Hematopoietic multipotent progenitor cell (in vitro differentiated cells): ENCODE measurements at regions not wholly inside any gene's neighbourhood (a gene's known extent, or its start where the extent isn't known, plus 50 kb on each side); places are given as distances from the start of the nearest gene placed in this dataset.
"Not testable (repeated sequence)": the region's sequence is repeated elsewhere in the genome, so short reads cannot be mapped to it uniquely, and the experiment has no call there.

Experiments used
- DNase-seq, 3 donors: peaks; one replicate each; pipeline ENCODE4 v3.0.0-alpha.2; 2011 to 2015; ENCODE audit warnings: low read depth in 2 of 3, low spot score in 2 of 3

- no peak for DNase-seq
These were observed 426.5 kb downstream of the CD83 start for GRCh38 chr6:14543971-14544585.

GRCh38 chr6:14544666-14545065 is 427.1 kb downstream of the CD83 start:
- no peak for DNase-seq

DNA sequence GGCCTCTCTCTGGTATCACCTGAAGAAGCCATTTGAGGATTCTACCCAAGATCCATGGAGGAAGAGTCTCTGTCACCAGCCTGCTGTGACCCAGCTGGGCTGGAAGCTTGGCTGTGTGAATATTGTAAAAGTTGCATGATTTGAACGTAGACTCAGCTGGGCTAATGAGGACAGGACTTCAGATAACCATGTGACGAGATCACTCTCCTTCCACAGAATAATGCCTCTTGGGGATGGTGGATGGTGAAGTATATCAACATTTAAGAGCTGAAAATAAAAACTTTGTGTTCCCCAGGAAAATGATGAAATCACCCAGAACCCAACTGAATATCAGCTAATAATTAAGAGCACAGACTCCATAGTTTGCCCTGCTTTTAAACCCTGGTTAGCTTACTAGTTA is 427.9 kb downstream of the CD83 start:
- DNase-seq, result no peak

DNA sequence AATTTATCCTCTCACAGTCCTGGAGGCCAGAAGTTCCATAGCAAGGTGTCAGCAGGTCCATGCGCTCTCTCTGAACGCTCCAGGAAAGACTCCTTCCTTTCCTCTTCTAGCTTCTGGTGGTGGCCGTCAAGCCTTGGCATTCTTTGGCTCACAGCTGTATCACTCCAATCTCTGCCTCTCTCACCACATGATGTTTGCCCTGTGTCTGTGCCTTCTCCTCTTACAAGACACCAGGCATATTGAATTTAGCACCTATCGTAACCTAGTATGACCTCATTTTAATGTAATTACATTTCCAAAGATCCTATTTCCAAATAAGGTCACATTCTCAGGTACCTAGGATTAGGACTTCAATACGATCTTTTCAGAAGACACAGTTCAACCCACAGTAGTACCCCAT is 428.5 kb downstream of the CD83 start:
- DNase-seq, result no peak

DNA sequence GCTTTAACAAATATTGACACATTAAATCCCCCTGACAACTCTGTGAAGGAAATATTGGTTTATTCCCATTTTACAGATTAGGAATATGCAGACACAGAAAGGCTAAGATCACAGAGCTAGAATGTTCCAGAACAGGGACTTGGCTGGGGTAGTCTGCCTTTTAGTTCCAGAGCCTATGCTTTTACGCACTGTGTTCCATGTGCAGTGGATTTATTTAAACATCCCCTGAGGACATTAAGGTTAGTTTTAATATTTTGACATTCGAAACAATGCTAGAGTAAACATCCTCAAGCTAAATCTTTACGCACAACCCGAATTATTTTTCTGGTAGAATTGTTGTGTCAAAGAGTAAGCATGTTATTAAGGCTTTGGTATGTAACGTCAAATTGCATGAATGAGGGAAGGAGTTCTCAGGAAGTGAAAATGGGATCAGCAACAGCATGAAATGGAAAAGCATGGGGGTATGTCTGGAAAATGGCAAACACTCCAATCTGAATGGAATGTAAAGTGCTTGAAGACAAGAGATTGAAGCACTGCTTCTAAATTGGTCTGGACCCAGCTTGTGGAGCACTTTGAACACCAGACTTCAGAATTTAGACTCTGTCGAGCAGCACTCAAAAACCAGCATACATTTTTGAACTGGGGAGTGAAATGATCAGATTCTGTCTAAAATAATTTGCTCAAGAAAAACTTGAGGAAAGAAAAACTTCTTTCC is 429.9 kb downstream of the CD83 start:
- DNase-seq, result no peak

GRCh38 chr6:14549304-14549770 is 431.8 kb downstream of the CD83 start:
- no peak for DNase-seq

DNA sequence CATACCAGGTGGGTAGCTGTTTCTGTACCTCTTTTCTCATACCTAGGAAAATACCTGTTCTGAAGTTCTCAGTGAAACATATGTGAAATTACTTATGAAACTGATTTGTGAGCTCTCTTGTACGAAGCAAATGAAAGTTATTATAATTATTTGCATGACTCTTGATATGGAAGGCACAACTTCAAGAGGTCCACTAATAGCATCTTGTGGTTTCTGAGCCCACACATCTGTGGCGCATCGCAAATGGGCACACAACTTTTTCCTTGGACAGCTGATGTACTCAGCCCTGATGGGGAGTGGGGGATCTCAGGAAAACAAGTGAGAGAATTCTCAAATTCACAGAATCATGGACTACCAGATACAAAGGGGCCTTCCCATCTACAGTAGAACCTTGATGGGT is 432.3 kb downstream of the CD83 start:
- DNase-seq, result no peak

DNA sequence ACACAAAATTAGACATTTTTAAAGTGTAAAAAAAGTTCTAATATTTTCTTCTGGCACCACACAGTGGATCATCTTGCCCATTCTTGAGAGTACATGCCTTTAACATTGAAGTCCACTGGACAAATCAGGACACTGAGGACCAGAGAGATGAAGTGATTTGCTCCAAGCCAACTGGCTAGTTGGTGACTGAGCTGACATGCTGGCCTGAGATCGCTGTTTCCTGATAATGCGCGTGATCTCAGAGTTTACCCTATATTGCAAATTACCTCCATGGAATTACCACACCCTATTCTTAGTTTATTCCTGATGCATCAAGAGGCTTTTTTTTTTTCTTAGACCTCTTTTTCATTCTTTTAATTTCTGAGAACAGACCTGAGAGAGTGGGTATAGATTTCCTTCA is 432.8 kb downstream of the CD83 start:
- no peak for DNase-seq

DNA sequence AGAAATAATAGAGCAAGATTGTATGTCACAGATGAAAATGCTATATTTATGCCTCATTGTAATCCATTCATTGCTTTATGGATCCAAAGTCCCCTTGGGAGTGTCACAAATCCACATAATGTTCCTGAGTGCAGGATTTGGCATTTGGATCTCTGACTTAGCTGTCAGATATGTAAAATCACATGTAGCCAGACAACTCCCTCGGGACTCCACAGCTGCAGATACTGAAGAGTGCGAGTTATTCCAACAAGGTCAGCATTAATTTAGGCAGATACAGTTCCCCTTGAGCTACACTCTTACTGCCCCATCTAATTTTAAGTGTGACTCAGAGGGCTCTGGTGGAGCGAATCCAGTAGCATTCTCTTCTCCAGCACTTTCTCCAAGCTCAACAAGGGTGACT is 433.2 kb downstream of the CD83 start:
- no peak for DNase-seq

DNA sequence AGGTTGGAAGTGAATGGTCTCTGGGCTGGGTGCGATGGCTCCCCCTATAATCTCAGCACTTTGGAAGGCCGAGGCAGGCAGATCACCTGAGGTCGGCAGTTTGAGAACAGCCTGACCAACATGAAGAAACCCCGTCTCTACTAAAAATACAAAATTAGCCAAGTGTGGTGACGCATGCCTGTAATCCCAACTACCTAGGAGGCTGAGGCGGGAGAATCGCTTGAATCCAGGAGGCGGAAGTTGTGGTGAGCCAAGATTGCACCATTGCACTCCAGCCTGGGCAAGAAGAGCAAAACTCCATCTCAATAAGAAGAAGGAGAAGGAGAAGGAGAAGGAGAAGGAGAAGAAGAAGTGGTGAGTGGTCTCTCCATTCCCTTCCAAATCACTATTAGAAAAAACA is 434.0 kb downstream of the CD83 start:
- DNase-seq, result not testable (repeated sequence)

DNA sequence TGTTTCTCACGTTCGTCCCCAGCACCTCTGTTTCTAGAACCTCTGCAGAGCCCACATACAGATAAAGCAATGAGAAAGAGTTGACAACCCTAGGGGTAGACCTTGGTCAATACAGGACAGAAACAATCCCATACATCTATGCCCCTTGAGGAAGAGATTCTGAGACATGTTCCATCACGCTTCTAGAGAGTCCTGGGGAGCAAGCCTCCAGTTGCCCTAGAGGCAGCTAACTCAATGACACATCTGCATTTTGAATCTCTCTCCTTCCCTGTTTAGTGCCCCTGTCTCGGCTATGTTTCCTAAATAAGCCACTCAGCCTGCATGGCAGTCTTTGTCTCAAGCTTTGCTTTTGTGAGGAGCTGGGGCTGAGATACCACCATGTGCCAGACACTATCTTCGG is 435.3 kb downstream of the CD83 start:
- DNase-seq, result no peak

DNA sequence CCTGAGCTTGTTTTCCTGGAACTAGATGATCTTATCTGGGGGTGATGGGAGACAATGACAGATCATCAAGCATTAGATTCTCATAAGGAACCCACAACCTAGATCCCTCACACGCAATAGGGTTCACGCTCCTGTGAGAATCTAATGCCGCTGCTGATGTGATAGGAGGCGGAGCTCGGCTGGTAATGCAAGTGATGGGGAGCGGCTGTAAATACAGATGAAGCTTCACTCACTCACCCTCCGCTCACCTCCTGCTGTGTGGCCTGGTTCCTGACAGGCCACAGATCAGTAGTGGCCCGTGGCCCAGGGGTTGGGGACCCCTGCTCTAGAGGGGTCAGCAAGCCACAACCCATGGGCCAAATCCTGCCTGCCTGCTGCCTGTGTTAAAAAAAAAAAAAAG is 435.9 kb downstream of the CD83 start:
- DNase-seq, result no peak

- no peak for DNase-seq
These were observed 438.2 kb downstream of the CD83 start for GRCh38 chr6:14555804-14556203.

DNA sequence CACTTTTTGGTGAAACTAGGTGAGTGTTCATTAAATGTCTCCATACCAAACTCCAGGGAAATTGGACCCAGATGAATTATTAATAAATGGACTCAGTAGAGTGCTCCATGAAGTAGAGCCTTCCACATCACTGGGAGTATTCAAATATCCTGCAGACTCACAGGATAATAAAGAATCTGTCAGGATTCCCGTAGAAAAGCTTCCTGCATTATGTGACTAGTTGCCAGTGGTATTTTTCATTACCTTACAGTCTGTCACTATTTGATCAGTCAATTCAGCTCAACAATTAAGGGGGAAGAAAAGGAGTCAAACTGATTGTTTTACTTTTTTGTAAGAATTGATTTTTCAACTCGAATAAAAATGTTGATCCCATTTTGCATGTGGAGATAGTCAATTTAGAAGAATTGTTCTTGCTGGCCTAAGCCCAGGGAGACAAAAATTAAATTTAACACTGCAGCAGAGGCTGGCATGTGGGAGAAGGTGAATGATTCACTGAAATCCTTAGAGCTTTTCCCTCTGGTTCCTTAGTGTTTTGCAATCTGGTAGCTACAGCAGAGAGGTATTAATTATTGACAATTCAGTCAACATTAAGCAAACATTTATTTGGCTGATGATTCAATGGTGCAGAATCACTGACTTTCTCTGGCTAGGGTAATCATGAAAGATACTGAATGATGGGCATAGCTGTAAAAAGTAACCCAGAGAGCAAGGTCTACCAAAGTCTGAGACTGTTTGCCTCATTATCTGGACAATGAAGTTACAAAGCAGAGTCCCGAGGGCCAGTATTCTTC is 442.4 kb downstream of the CD83 start:
- DNase-seq, result no peak

DNA sequence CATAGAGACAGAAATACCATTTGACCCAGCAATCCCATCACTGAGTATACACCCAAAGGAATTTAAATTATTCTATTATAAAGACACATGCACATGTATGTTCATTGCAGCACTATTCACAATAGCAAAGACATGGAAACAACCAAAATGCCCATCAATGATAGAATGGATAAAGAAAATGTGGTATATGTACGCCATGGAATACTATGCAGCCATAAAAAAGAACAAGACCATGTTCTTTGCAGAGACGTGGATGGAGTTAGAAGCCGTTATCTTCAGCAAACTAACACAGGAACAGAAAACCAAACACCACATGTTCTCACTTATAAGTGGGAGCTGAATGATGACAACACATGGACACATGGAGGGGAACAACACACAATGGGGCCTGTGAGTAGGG is 444.0 kb downstream of the CD83 start:
- DNase-seq, result not testable (repeated sequence)

- DNase-seq, result no peak
These were observed 450.3 kb downstream of the CD83 start for GRCh38 chr6:14567842-14568241.

DNA sequence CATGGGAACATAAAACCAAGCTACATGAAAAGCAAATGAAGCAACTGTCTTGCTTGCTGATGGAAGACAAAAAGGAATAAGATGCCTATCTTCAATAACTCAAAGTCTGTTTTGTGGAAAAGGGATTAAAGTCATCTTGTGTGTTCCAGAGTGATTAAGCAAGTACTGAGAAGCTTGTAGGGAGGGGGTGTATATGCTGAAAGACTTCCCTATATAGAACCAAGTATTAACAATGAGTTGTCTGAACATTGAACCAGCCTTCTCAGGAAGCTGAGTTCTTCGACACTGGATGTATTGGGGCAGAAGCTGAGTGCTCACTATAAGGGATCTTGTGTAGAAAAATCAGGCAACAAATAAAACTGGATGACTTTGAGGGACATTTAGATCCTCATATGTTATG is 451.8 kb downstream of the CD83 start:
- peak in 1 of 3 donors; percentile 16 for DNase-seq

DNA sequence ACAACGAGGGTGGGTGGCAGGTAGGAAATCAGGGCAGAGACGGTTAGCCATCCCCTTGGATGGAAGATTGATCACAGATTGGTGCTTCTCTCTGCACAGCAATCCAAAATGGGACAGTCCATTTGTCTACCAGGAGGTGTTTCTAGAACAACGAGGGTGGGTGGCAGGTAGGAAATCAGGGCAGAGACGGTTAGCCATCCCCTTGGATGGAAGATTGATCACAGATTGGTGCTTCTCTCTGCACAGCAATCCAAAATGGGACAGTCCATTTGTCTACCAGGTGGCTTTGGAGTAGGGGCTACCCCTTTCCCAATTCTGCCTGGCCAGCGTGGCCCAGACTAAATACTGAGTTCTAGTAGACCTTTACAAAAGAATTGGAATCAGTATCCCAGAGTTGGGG is 452.3 kb downstream of the CD83 start:
- not testable (repeated sequence) for DNase-seq

- no peak for DNase-seq
These were observed 453.4 kb downstream of the CD83 start for GRCh38 chr6:14571001-14571400.

DNA sequence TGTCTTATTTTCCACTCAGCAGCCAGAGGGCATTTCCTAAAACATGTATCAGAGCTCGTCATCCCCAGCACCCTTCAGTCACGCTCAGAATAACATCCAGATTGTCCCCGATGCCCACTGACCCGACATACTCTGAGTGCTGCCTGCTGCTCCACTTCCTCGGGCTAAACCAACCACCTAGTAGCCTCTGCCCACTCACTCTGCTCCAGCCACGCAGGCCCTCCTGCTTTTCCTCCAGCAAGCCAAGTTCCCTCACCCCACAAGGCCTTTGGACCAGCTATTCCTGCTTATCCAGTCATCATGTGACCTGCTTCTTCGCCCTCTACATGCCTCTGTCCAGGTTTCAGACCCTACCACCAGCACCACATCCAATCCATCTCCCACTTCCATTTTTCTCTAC is 454.2 kb downstream of the CD83 start:
- DNase-seq, result no peak

DNA sequence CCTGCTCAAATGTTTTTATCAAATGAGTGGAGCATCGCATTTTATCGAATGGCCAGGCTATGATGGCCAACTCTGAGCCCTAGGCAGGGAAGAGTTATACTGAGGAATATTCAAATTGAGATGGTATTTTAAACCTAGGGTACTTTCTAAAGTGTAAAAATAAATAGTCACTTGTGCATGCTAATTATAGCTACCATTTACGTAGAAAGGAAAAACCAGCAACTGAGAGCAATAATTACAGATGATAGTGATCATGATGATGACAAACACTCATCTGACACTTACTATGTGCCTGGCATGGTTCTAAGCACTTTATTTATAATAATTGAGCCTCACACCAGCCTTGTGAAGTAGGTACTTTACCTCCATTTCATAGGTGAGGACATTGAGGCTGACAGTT is 455.7 kb downstream of the CD83 start:
- DNase-seq, result no peak
